ENCODE measurements at regions not wholly inside any gene's neighbourhood (a gene's known extent, or its start where the extent isn't known, plus 50 kb on each side); places are given as distances from the start of the nearest gene placed in this dataset.
"Not testable (repeated sequence)": the region's sequence is repeated elsewhere in the genome, so short reads cannot be mapped to it uniquely, and the experiment has no call there.

DNA sequence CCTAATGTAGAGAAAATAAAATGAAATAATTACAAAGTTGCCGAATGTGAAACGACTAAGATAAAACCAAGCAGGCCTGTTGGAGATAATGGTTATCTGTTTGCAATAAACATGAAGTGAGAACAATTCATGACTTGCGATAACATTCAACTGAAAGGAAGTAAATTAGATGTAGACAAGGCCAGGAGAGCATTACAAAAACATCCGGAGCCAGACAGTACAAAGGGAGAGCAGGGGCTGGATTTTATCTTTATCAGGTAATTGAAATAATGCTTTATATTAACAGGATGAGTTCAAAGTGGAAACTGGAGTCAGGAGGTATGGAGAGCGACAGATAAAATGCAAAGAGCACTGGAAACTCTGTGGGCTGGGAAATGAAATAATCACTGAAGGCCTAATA, 265.6 kb upstream of the GOT2 start:
- DNase-seq (ENCODE audit: low spot score): no peak

DNA sequence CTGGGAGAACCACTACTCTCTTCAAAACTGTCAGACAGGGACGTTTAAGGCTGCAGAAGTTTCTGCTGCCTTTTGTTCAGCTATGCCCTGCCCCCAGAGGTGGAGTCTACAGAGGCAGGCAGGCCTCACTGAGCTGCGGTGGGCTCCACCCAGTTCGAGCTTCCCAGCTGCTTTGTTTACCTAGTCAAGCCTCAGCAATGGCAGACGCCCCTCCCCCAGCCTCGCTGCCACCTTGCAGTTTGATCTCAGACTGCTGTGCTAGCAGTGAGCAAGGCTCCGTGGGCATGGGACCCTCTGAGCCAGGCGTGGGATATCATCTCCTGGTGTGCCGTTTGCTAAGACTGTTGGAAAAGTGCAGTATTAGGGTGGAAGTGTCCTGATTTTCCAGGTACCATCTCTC, 258.6 kb upstream of the GOT2 start:
- not testable (repeated sequence) for DNase-seq (ENCODE audit: low spot score)

DNA sequence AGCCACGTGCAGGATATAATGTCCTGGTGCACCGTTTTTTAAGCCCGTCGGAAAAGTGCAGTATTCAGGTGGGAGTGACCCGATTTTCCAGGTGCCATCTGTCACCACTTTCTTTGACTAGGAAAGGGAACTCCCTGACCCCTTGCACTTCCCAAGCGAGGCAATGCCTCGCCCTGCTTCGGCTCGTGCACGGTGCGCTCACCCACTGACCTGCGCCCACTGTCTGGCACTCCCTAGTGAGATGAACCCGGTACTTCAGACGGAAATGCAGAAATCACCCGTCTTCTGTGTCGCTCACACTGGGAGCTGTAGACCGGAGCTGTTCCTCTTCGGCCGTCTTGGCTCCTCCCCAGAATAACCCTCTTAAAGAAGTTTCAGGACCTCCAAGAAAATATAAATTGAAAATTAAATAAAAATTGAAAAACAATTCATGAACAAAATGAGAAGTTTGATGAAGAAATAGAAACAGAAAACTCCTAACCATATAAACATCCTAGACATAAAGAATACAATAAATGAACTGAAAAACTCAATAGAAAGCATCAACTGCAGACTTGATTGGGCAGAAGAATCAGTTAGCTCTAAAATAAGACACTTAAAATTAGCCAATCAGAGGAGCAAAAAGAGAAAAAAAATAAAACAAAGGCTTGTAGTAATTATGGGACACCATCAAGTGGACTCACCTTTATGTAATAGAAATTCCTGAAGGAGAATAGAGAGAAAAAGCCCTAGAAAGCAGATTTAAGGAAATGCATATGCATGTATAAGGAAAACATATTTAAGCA, 249.3 kb upstream of the GOT2 start:
- DNase-seq (ENCODE audit: low spot score): not testable (repeated sequence)

DNA sequence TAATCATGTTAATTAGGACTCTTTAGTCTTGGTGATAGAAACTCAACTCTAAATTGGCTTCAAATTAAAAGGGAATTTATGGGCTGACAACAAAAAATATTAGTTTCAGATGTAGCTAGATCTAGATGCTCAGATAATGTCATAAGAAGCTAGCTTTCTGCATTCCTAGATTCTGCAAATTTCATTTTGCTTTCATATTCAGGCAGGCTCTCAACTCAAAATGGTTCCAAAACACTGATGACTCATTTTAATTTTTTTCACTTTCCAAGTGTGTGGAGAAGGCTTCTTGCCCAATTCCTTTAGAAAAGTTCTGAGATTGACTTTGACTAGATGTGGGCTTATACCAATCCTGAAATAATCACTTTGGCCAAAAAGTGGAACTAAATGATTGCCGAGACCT, 236.7 kb upstream of the GOT2 start:
- no peak for DNase-seq (ENCODE audit: low spot score)

DNA sequence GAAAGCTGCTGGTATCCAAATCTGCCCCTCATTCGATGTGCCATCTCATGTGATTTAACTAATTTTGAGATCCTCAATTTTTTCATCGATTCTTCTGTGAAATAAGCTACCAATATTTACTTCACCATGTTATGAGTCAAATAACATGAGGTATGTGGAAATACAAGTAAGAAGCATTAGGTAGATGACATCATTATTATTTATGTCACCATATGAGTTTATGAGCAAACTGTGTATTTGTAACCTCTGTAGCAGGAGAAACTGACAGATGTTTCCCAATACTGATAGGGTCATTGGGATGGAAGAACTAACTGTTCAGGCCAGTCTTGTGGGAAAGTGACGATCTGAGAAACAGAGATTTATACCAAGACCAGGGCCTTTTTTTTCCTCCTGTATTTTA, 229.4 kb upstream of the GOT2 start:
- DNase-seq (ENCODE audit: low spot score): no peak

DNA sequence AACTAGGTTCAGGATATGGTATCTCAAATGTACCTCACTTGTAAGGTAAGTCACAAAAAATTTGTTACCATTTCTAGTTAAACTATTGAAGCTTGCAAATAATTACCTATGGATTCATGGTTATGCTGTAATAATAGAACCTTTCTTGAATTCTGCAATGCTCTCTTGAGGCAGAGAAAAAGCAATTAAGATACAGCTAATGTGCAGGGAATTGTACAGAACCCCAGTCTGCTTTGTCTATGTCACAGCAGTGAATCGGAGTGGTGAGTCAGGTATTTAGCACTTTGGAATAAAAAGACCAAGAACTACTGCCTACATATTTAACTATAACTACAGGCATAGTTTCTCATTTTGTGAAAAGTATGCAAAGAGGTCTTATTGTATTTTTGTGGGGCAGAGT, 228.7 kb upstream of the GOT2 start:
- DNase-seq (ENCODE audit: low spot score): no peak

DNA sequence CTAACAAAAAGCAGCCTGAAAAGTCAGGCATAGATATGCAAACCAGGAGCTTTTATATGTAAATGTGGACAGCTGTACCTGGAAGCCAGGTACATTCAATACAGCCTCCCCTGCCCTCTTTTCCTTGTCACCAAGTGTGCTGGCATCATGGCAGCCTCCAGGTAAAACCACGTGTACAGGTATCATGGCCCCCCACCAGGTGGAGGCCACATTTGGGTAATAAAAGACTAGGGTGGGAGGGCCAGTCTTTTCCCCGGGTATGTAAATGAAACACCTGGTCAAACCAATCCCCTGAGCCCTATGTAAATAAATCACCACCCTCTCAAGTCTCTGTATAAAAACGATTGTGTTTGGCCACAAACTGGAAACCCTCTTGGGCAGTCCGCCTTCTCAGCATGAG, 226.4 kb upstream of the GOT2 start:
- no peak for DNase-seq (ENCODE audit: low spot score)

DNA sequence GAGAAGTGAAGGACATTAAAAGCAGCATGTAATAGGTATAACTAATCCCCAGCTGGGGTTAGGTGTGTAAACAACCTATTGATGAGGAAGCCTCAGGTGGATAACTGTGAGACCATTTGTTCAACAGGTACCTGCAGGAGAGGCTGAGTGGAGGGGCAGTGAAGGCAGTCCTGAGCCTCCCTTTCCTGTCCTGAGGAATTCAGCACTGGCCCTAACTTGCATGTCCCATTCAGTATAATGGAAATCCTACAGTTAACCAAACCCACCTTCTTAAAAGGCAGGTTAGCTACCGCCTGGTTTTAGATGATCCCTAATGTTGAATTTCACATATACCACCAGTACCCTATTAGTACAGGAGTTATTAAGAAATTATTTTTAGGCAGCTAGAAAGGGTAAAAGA, 225.9 kb upstream of the GOT2 start:
- no peak for DNase-seq (ENCODE audit: low spot score)

DNA sequence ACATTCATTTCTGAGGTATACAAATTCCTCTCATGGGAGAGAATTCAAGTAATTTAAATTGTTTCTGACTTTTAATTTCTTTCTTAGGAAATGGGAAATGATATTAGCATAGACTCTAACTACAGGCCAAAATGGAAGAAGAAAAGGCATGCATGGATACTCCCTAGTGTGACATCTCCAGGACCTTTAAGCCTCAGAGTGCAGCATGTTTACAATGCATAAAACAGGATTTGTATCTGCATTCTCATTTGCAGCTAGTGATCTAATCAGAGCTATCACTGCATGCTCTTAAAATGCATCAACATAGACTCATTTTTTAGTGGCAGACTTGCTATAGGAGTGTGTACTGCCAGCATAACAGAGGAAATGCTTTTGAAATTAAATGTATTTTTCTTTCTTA, 224.6 kb upstream of the GOT2 start:
- no peak for DNase-seq (ENCODE audit: low spot score)

DNA sequence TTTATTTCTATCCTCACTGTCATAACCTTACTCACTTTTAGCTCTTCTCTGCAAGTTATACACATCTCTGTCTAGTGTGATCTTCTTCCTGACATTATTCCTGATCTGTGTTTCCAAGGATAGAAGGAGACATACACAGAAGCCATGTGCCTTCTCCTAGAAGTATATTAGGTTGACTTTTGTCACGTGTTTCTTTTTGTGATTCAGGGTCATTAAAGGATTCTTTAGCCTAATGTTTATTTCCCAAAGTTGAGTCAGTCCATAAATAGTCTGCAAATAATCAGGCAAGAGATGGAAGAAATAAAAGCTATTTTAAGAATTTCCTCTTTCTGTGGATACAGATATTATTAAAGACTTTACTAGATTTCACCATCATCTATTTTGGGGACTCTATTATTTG, 214.1 kb upstream of the GOT2 start:
- DNase-seq (ENCODE audit: low spot score): no peak

DNA sequence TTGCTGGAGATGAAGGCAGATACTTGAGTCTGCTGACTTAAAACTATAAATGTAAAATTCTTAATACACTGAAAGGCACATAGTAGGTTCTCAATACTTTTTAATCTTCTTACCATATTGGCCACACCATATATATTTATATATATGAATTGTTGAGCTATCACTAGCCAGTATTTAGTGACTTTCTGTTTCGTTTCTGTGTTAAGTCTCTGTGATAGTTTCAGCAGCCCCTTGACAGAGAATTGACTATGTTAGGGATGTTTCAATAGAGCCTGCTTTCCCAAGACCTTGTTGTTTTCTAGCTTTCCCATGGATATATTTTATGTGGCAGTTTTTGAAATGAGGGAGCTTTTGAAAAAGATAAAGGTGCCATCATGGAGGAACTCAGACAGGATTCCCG, 206.5 kb upstream of the GOT2 start:
- no peak for DNase-seq (ENCODE audit: low spot score)

DNA sequence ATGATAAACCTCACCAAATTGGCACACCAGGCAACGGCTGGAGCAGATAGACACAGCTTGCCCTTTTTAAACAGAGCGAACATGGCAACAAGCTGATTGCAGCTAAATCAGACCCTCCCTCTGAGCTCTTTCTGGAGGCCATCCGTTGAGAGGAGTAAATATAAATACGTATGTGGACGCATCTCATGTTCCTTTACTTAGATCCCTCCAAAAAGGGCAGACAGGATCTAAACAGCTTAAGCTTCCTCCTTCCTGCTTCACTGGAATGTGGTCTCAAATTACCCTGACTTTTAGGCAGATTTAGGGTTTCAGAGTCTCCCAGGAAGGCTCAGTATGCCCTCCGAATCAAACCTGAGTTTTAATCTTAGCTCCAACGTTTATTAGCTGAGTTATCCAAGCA, 204.7 kb upstream of the GOT2 start:
- DNase-seq (ENCODE audit: low spot score): no peak

DNA sequence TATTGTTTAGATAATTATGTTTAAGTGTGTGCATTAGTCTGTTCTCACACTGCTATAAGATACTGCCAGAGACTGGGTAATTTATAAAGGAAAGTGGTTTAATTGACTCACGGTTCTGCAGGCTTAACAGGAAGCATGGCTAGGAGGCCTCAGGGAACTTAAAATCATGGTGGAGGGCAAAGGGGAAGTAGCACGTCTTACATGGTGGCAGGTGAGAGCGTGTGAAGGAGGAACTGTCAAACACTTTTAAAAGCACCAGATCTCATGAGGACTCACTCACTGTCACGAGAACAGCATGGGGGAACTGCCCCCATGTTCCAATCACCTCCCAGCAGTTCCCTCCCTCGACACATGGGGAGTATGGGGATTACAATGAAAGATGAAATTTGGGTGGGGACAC, 203.5 kb upstream of the GOT2 start:
- DNase-seq (ENCODE audit: low spot score): no peak

DNA sequence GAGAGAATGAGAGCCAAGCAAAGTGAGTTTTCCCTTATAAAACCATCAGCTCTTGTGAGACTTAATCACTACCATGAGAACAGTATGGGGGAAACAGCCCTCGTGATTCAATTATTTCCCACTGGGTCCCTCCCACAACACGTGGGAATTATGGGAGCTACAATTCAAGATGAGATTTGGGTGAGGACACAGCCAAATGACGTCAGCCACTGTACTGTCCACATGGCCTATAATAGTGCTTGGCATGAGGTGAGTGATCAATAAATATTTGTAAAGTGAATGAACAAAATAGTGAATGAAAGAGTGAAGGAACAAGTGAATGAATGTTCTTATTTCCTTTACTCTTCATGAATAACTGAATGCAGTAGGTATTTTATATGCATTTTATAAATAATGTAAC, 199.1 kb upstream of the GOT2 start:
- DNase-seq (ENCODE audit: low spot score): no peak

DNA sequence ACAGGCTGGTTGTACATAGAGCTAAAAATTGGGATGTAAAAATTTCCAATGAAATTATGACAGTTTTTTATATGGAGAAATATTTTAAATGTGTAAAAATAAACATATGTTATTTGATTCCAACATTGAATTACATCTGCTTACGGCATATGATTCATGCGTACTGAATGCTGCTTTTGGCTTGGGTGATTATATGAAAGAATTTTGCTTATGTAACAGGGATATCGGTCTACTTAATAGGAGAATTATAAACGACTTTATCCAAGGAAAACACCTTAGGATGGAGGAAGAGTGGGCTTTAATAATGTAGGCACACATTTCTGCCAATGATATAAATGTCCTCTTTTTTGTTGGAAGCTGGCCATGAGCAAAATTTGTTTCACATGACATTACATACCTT, 197.3 kb upstream of the GOT2 start:
- DNase-seq (ENCODE audit: low spot score): no peak

DNA sequence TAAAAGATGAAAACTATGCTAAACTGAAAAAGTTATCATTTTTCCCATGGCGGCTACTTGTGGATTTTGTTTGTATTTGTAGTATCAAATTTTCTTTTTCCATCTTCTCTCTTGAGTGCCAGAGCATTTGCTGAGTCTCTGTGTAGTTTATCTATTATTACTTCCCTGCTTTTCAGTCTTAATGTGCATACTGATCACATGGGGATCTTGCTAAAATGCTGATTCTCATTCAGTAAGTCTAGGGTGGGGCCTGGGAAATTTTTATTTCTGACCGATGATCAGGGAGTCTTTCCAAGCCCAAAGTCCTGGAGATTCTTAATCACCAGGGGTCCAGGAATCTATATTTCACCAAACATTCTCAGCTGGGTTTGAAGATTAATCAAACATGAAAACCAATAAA, 189.0 kb upstream of the GOT2 start:
- no peak for DNase-seq (ENCODE audit: low spot score)

DNA sequence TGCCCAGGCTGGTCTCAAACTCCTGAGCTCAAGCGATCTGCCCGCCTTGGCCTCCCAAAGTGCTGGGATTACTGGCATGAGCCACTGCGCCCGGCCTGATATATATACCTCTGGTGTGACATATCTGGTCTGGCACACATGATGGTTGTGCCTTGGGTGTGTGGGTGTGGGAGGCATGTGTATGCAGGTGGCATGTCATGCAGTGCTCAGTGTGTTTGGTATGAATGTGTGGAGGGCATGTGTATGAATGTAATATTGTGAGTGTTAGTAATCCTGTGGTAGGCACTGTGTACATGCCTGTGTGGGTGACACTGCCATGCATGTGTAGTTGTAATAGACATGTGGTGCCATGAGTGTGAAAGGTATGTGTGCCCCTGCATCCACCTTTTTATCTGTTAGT, 179.3 kb upstream of the GOT2 start:
- no peak for DNase-seq (ENCODE audit: low spot score)

DNA sequence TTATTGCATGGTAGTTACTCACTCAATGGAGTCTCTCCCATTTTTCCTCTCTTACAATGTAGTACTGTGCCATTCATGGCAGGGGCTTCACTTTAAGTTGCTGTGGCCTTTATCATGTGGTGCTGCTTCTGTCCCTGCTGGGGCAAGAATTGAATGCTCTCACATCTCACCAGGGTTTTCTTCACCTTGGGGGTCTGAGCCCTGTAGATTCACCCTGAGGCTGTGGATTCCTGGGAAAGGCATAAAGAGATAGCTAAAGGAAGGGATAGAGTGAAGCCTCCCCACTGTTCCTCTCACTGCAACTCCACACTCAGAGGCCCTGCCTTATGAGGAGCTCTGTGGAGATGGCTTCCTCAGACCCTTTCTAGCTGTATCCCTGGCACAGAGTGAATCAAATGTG, 178.5 kb upstream of the GOT2 start:
- no peak for DNase-seq (ENCODE audit: low spot score)

DNA sequence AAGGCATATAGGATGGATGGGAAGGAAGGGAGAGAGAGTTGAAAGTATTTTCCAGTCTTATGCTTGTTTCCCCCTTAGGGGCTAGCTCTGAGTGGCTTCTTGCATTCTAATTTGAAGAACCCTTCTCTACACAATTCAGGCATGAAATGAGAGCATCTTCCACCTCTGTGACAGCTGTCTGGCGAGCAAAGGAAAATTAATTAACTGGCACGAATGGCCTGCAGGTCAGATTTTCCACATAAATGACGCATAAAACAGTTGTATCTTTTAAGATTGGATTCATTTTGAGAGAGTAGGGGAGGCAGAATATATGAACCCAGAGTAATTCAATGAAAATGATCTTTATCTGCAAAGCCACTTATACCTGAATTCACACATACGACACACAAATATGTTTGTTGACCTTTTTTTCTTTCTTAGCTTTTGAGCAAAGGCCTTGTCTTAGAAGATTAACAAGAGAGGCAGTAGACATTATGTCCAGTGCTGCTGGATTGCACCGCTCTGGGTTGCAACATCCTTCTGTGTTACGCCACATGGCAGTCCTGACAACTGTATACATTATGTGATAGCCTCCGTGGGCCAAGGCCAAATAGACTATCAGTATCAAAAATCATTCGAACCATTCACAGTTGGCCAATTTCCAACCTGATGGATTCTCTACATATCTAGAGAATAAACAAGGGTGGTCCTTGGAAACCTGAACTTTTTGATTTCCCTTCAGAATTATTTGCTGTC, 173.0 kb upstream of the GOT2 start:
- no peak for DNase-seq (ENCODE audit: low spot score)

DNA sequence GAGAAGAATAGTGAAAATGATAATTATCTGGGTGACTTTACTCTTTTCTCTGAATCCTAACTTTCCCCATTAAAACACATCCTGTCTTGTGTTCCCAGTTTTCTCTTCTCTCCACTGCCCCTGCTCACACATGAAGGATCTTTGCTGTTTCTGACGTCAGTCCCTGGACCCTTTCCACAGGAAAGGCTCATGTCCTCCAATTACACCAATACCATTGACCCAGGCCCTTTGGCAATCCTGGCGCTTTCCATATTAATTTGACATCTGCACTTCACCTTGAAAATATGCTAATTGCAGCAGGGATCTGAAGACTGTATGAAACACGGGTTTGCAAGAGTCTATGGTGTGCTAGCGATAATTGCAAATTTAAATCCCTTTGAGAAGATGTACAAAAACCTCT, 170.2 kb upstream of the GOT2 start:
- no peak for DNase-seq (ENCODE audit: low spot score)

DNA sequence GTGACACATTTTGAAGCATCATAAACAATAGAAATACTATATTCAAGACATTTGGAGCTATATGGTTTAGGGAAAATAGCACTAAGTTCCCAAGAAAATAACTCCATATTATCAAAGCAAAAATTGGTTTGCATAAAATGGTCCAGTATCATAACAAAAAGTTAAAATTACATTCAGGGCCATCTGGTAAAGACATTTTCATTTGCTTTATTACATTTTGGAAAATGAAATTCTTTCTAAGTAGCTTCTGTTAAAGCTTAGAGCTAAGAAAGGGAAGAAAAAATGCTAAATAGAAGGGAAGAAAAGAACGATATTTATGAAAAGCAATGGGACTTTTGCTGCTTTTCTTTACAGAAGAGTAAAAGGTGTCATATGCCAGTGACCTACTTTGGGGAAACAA, 155.4 kb upstream of the GOT2 start:
- no peak for DNase-seq (ENCODE audit: low spot score)

DNA sequence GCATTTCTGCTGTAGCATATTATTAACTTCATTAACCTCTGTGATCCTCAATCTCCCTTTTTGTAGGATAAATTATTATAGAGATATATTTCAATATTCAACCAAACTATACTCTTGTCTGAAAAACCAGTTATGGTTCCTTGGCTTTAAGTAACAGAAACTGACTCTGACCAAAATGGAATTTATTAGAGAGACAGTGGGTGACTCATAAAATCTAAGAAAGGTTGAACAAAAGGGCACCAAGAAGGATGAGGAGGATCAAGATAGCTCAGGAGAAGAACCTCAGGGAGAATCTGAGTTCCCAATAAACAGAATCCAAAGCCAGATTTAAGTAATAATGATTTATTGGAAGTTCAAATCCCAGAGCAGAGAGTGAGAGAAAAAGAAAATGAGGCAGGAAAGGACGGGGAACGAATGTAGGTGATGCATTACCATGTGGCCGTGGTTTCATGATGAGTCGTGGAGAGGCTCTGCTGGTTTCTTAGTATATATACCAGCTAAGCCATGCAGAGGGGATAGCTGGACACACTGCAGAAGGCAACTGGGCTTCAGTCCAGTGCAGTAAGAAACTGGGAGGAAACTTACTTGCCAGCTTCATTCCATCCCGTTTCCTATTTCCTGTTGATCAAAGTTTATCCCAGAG, 151.5 kb upstream of the GOT2 start:
- DNase-seq (ENCODE audit: low spot score): no peak

DNA sequence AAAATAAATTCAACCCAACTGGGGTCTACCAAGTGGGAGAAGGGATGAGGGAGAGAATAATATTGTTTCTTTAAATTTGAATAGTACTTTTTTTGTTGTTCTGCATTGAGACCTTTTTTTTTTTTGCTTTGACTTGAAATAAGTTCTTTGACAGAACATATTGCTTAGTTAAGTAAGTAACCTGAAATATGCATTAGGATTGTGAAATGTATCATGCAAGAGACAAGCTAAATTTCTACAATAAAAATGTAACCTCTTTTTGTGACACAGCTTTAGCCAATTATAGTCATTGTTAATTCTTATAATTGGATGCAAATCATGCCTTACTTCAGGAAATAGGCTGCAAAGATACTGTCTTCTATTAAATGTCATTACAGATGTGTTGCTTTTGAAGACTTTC, 150.0 kb upstream of the GOT2 start:
- DNase-seq (ENCODE audit: low spot score): no peak
